GM03348 (cell line): ENCODE measurements at regions not wholly inside any gene's neighbourhood (a gene's known extent, or its start where the extent isn't known, plus 50 kb on each side); places are given as distances from the start of the nearest gene placed in this dataset.

Experiments used
- DNase-seq: peaks from one replicate; pipeline ENCODE4 v3.0.0; 2012; ENCODE audit warnings: low spot score

GRCh38 chr1:30034105-30034626 lies 689.2 kb downstream of the MATN1 start:
- no peak for DNase-seq

GRCh38 chr1:30033256-30034104 lies 689.9 kb downstream of the MATN1 start:
- no peak for DNase-seq

- DNase-seq = no peak
These were observed 691.1 kb downstream of the MATN1 start for GRCh38 chr1:30032302-30032701.

GRCh38 chr1:30029677-30030076 lies 693.7 kb downstream of the MATN1 start:
- DNase-seq = no peak

- no peak for DNase-seq
These were observed 694.4 kb downstream of the MATN1 start for GRCh38 chr1:30028939-30029338.

- no peak for DNase-seq
These were observed 695.1 kb downstream of the MATN1 start for GRCh38 chr1:30028283-30028682.

- no peak for DNase-seq
These were observed 696.1 kb downstream of the MATN1 start for GRCh38 chr1:30027247-30027646.

GRCh38 chr1:30024411-30025195 lies 698.8 kb downstream of the MATN1 start:
- no peak for DNase-seq

- no peak for DNase-seq
These were observed 699.9 kb downstream of the MATN1 start for GRCh38 chr1:30023339-30024022.

- DNase-seq = no peak
These were observed 709.4 kb downstream of the MATN1 start for GRCh38 chr1:30014031-30014430.

- DNase-seq = no peak
These were observed 710.6 kb downstream of the MATN1 start for GRCh38 chr1:30012455-30013440.

GRCh38 chr1:30011970-30012369 lies 711.4 kb downstream of the MATN1 start:
- DNase-seq = no peak

GRCh38 chr1:30010506-30011106 lies 712.8 kb downstream of the MATN1 start:
- DNase-seq = no peak

- DNase-seq = no peak
These were observed 713.7 kb downstream of the MATN1 start for GRCh38 chr1:30009720-30010119.

- DNase-seq = no peak
These were observed 714.3 kb downstream of the MATN1 start for GRCh38 chr1:30008998-30009657.

- DNase-seq = no peak
These were observed 714.9 kb downstream of the MATN1 start for GRCh38 chr1:30008372-30008997.

- no peak for DNase-seq
These were observed 717.3 kb downstream of the MATN1 start for GRCh38 chr1:30005972-30006619.

- DNase-seq = no peak
These were observed 721.7 kb downstream of the MATN1 start for GRCh38 chr1:30001732-30002039.

- DNase-seq = no peak
These were observed 722.2 kb downstream of the MATN1 start for GRCh38 chr1:30001011-30001731.
